RWPE1 (cell line): ENCODE measurements at regions not wholly inside any gene's neighbourhood (a gene's known extent, or its start where the extent isn't known, plus 50 kb on each side); places are given as distances from the start of the nearest gene placed in this dataset.

Experiments used
- CTCF ChIA-PET: fragments of 350-600 bp; sonication (Branson Sonifier 250); formaldehyde crosslinking; extraction: SDS; loops from one replicate; lab custom pipeline; 2021; lab: Yijun Ruan, JAX
- POLR2A ChIA-PET: fragments of 400-600 bp; formaldehyde crosslinking; extraction: SDS; loops from one replicate; lab custom pipeline; 2020; ENCODE audit warnings: antibody characterized with exemption; ENCODE audit not compliant: low non-redundant PET; lab: Yijun Ruan, JAX
- DNase-seq: peaks from one replicate; pipeline ENCODE4 v3.0.0; 2012; ENCODE audit warnings: low spot score
- H3K27ac ChIP-seq: fragments of 450-650 bp; 2 replicates; pipeline ENCODE4 v1.5.1; 2017
- TF ChIP-seq, protein P1 (sequence below): fragments of 450-650 bp; conservative IDR thresholded peaks from 2 replicates; pipeline ENCODE4 v1.5.1; 2017; ENCODE audit warnings: low read depth, mild to moderate bottlenecking

DNA sequence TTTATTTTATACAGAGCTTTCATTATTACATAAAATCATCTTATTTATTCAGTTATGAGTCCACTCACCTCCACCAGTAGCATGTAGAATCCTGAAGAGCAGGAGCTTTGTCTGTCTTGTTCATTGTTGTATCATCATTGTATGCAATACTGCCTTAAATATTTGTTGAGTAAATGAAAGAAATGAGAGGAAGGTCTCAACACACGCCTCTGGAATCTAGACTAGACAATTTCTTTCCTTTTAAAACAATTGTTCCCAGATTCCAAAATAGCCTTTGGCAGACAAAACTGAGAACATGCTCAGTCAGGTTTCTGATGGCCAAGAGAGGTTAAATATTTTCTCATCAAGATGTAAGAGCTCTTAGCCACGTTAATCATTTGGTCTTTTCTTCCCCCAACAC is 173.1 kb upstream of the AGR3 start:
- CTCF ChIA-PET, result interaction anchor here (0.7 to 0.8 kb wide), 2 partner anchors 39 to 72 kb away, joined by 3 to 6 read pairs; no protein-coding TSS in a partner anchor
- no peak overlapping the region for H3K27ac ChIP-seq
- no peak for DNase-seq
- POLR2A ChIA-PET, result no interaction called here
- TF ChIP-seq, protein P1, sequence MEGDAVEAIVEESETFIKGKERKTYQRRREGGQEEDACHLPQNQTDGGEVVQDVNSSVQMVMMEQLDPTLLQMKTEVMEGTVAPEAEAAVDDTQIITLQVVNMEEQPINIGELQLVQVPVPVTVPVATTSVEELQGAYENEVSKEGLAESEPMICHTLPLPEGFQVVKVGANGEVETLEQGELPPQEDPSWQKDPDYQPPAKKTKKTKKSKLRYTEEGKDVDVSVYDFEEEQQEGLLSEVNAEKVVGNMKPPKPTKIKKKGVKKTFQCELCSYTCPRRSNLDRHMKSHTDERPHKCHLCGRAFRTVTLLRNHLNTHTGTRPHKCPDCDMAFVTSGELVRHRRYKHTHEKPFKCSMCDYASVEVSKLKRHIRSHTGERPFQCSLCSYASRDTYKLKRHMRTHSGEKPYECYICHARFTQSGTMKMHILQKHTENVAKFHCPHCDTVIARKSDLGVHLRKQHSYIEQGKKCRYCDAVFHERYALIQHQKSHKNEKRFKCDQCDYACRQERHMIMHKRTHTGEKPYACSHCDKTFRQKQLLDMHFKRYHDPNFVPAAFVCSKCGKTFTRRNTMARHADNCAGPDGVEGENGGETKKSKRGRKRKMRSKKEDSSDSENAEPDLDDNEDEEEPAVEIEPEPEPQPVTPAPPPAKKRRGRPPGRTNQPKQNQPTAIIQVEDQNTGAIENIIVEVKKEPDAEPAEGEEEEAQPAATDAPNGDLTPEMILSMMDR, result no peak

DNA sequence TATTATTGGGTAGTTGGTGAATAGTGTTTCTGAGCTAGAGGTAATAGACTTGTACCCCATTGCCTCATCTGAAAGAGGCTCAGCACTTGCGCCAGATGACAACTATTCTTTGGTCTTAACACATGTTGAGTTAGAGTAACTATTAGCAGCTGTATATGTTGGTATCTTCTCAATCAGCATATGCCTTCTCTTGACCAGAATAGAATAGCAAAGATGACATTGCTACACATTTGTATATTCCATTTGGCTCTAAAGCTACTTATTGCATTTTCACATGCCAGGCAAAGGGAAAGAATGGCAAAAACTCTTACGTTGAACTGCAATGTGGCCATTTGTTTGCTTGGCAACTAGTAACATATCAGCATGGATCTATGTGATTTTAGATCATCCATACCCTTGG is 173.8 kb upstream of the AGR3 start:
- H3K27ac ChIP-seq, result no peak overlapping the region
- ChIA-PET CTCF (interaction anchor here (0.8 kb wide), 1 partner anchor 73 kb away, joined by 6 read pairs; no protein-coding TSS in a partner anchor), POLR2A (no interaction called here)
- TF ChIP-seq, protein P1, result no peak
- no peak for DNase-seq

DNA sequence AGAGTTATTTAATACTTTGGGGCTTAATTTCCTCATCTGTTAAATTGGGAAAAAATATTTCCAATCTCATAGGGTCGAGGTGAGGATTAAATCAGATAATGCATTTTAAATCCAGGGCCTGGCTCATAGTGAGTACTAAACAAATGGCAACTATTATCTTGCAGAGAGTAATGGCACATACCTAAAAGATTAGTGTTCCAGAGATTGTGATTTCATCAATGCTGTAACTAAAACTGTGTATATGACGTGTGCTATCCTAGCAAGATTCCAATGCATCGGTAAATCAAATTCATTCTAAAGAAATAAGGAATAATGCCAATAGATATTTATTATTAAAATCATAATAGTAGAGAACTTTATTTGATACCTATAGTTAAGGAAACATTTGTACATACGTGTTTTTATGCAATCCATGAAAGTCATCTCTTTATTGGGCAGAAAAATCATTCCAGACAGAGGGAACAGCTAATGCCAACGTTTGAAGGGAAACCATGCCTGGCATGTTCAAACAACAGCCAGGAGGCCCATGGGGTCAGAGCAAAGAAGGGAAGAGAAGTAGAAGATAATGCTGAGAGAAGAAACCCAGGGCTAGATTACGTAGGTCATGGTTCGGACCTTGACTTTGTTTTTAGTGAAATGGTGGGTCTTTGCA is 174.8 kb upstream of the AGR3 start:
- ChIA-PET POLR2A (no interaction called here), CTCF (interaction anchor here (0.6 kb wide), 1 partner anchor 13 kb away, joined by 5 read pairs; no protein-coding TSS in a partner anchor)
- TF ChIP-seq, protein P1, result no peak
- no peak overlapping the region for H3K27ac ChIP-seq
- no peak for DNase-seq

DNA sequence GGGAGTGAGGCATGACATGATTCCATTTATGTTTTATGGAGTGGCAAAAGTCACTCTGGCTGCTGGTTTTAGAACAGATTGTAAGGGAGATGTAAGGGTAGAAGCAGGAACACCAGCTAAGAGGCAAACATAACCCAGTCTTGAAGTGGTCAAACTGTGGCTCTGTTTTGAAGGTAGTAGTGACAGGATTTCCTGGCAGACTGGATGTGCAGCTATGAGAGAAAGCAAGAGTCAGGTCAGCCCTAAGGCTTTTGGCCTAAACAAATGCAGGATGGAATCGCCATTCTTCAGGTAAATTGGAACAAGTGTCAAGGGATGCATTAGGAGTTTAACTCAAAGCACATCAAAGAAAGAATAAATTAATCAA is 175.3 kb upstream of the AGR3 start:
- TF ChIP-seq, protein P1, result no peak
- ChIA-PET POLR2A (no interaction called here), CTCF (interaction anchor here (0.5 to 0.6 kb wide), 2 partner anchors 13 to 22 kb away, joined by 3 to 5 read pairs; no protein-coding TSS in a partner anchor)
- DNase-seq, result no peak
- no peak overlapping the region for H3K27ac ChIP-seq

DNA sequence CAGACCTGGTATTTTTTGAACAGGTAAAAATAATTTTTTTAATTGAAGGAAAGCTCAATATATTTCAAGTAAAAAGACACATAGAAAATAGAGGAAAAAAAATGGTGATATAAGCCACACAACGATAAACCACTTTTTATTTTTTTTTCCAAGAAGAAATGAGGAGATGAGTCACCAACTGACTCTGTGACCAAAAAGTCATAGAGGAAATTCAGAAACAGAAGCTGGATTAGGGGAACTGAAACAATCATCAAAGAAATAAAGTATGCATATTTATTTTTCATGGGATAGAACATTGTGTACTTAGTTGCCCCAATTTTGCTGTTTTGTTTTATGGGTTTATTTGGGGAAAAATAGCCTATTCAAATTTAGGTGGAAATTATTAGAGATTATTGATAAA is 176.8 kb upstream of the AGR3 start:
- ChIA-PET POLR2A (no interaction called here), CTCF (interaction anchor here (0.6 to 1.0 kb wide), 4 partner anchors 9 to 261 kb away, joined by 3 to 8 read pairs (median 6); no protein-coding TSS in a partner anchor)
- no peak for DNase-seq
- no peak overlapping the region for H3K27ac ChIP-seq
- TF ChIP-seq, protein P1, result no peak

DNA sequence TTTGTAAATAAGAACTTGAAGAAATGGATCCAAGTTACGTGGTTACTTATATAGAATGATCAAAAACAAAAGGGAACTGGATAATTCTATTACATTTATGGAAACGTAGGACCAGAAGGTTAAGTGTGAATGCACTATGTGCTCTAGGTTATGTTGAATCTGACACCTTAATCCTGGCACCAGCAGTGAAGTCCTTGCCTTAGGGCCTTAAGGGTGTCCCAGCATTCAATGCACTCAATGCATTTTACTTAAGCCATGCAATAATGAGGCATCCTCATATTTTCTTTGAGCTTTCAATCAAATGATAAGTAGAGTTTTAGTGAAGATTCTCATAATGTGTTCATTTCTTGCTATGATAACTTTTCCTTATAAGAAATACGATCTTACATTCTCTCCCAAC is 178.3 kb upstream of the AGR3 start:
- POLR2A ChIA-PET, result no interaction called here
- DNase-seq, result no peak
- no peak overlapping the region for H3K27ac ChIP-seq
- CTCF ChIA-PET, result no interaction called here
- TF ChIP-seq, protein P1, result no peak
